Parathyroid adenoma (tissue), 2 donors: ENCODE measurements at regions not wholly inside any gene's neighbourhood (a gene's known extent, or its start where the extent isn't known, plus 50 kb on each side); places are given as distances from the start of the nearest gene placed in this dataset.

Source experiments
- H2AFZ ChIP-seq: fragments of 300-600 bp; sonication (generic); one replicate; pipeline ENCODE4 v1.7.0; 2017; ENCODE audit warnings: antibody characterized with exemption, mild to moderate bottlenecking
- H3K27ac ChIP-seq: fragments of 300-600 bp; sonication (generic); one replicate; pipeline ENCODE4 v1.7.0; 2017
- H3K27me3 ChIP-seq: fragments of 300-600 bp; sonication (generic); one replicate; pipeline ENCODE4 v1.7.0; 2017; ENCODE audit warnings: low read length; ENCODE audit not compliant: control insufficient read depth, insufficient read depth
- H3K36me3 ChIP-seq: fragments of 300-600 bp; sonication (generic); one replicate; pipeline ENCODE4 v1.7.0; 2017; ENCODE audit warnings: low read length; ENCODE audit not compliant: control insufficient read depth, insufficient read depth
- H3K4me1 ChIP-seq: fragments of 300-600 bp; sonication (generic); one replicate; pipeline ENCODE4 v1.7.0; 2017; ENCODE audit warnings: control low read depth
- H3K4me2 ChIP-seq: fragments of 300-600 bp; sonication (generic); one replicate; pipeline ENCODE4 v1.7.0; 2017; ENCODE audit warnings: low read length
- H3K4me3 ChIP-seq: fragments of 300-600 bp; sonication (generic); one replicate; pipeline ENCODE4 v1.7.0; 2017; ENCODE audit warnings: low read depth, low read length
- H3K79me2 ChIP-seq: fragments of 300-600 bp; sonication (generic); one replicate; pipeline ENCODE4 v1.7.0; 2017; ENCODE audit warnings: control low read depth
- H3K9ac ChIP-seq: fragments of 300-600 bp; sonication (generic); one replicate; pipeline ENCODE4 v1.7.0; 2017; ENCODE audit warnings: mild to moderate bottlenecking
- H3K9me3 ChIP-seq: fragments of 300-600 bp; sonication (generic); one replicate; pipeline ENCODE4 v1.7.0; 2017; ENCODE audit warnings: low read length; ENCODE audit not compliant: control insufficient read depth
- TF ChIP-seq, protein P1 (sequence below): fragments of 300-600 bp; sonication (generic); IDR thresholded peaks from one replicate; pipeline ENCODE4 v1.7.0; 2017; ENCODE audit warnings: antibody characterized with exemption, mild to moderate bottlenecking
- donor health status: primary hyperparathyroidism.

DNA sequence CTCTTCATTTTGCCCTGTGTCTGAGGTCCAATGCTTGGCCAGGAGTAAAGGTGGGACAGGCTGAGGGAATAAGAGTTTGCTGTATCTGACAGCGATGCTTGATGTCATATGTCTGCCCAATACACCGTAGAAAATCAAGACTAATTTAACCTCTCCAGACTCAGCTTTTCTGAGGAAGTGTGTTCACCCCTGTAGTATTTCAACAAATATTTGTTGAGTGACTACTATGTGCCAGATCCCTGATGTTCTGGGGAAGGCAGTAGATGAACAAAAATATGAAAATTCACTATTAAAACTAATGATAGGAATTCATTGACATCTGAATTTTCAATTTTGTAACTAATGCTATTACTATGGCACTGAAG lies 489.7 kb downstream of the EBF1 start:
- Histone ChIP-seq H3K9ac (no peak overlapping the region), H3K4me1 (no peaks in the 10 kb centered on the region), H2AFZ (no peak overlapping the region), H3K27me3 (no peaks in the 10 kb centered on the region), H3K4me3 (no peak overlapping the region), H3K36me3 (no peaks in the 10 kb centered on the region), H3K79me2 (no peaks in the 10 kb centered on the region), H3K9me3 (no peaks in the 10 kb centered on the region), H3K4me2 (no peak overlapping the region), H3K27ac (no peak overlapping the region)
- TF ChIP-seq, protein P1, sequence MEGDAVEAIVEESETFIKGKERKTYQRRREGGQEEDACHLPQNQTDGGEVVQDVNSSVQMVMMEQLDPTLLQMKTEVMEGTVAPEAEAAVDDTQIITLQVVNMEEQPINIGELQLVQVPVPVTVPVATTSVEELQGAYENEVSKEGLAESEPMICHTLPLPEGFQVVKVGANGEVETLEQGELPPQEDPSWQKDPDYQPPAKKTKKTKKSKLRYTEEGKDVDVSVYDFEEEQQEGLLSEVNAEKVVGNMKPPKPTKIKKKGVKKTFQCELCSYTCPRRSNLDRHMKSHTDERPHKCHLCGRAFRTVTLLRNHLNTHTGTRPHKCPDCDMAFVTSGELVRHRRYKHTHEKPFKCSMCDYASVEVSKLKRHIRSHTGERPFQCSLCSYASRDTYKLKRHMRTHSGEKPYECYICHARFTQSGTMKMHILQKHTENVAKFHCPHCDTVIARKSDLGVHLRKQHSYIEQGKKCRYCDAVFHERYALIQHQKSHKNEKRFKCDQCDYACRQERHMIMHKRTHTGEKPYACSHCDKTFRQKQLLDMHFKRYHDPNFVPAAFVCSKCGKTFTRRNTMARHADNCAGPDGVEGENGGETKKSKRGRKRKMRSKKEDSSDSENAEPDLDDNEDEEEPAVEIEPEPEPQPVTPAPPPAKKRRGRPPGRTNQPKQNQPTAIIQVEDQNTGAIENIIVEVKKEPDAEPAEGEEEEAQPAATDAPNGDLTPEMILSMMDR = no peak

- H3K9ac ChIP-seq = no peak overlapping the region
- no peaks in the 10 kb centered on the region for H3K36me3 ChIP-seq
- no peaks in the 10 kb centered on the region for H3K4me1 ChIP-seq
- no peak overlapping the region for H3K27ac ChIP-seq
- no peaks in the 10 kb centered on the region for H3K79me2 ChIP-seq
- H3K9me3 ChIP-seq = no peaks in the 10 kb centered on the region
- TF ChIP-seq, protein P1 = no peak
- H3K27me3 ChIP-seq = no peaks in the 10 kb centered on the region
- H3K4me3 ChIP-seq = no peak overlapping the region
- H3K4me2 ChIP-seq = no peak overlapping the region
- no peak overlapping the region for H2AFZ ChIP-seq
These were observed 490.2 kb downstream of the EBF1 start for GRCh38 chr5:158609333-158610050.

- Histone ChIP-seq H3K4me1 (no peaks in the 10 kb centered on the region), H3K9me3 (no peaks in the 10 kb centered on the region)
- TF ChIP-seq, protein P1 = no peak
These were observed 492.6 kb downstream of the EBF1 start for GRCh38 chr5:158607088-158607487.

DNA sequence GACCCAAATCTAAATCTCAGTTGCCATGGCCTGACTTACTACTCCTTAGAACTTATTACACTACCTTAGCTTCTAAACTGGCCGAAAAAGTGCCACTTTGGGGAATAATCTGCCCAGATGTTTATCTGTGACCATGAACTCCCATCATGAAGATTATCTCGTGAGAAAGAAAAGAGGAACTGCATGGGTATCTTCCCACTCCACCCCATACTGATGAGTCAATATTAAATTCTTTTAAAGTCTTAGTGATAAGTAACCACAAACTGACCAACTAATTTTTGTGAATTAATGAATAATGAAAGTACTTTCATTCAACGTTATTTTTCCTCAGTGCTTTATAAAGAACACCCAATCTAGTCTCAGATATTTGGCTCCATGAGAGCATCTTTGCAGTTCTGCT lies 493.5 kb downstream of the EBF1 start:
- H3K27ac ChIP-seq = no peak overlapping the region
- H3K4me1 ChIP-seq = no peaks in the 10 kb centered on the region
- no peak overlapping the region for H2AFZ ChIP-seq
- no peaks in the 10 kb centered on the region for H3K79me2 ChIP-seq
- H3K4me3 ChIP-seq = no peak overlapping the region
- no peaks in the 10 kb centered on the region for H3K9me3 ChIP-seq
- no peak overlapping the region for H3K4me2 ChIP-seq
- H3K27me3 ChIP-seq = no peaks in the 10 kb centered on the region
- H3K9ac ChIP-seq = no peak overlapping the region
- TF ChIP-seq, protein P1 = no peak
- no peaks in the 10 kb centered on the region for H3K36me3 ChIP-seq

More at GRCh38 chr5:158607088-158607487, 492.6 kb downstream of the EBF1 start:
- no peaks in the 10 kb centered on the region for H3K27me3 ChIP-seq
- H3K9ac ChIP-seq = no peak overlapping the region
- no peak overlapping the region for H3K4me2 ChIP-seq
- no peak overlapping the region for H2AFZ ChIP-seq
- H3K4me3 ChIP-seq = no peak overlapping the region
- H3K27ac ChIP-seq = no peak overlapping the region
- no peaks in the 10 kb centered on the region for H3K36me3 ChIP-seq
- no peaks in the 10 kb centered on the region for H3K79me2 ChIP-seq

- no peak overlapping the region for H3K4me2 ChIP-seq
- H3K9me3 ChIP-seq = no peaks in the 10 kb centered on the region
- no peaks in the 10 kb centered on the region for H3K36me3 ChIP-seq
- H3K4me1 ChIP-seq = no peaks in the 10 kb centered on the region
- no peak overlapping the region for H3K27ac ChIP-seq
- no peak overlapping the region for H3K9ac ChIP-seq
- TF ChIP-seq, protein P1 = no peak
- H3K79me2 ChIP-seq = no peaks in the 10 kb centered on the region
- no peak overlapping the region for H2AFZ ChIP-seq
- H3K4me3 ChIP-seq = no peak overlapping the region
- no peaks in the 10 kb centered on the region for H3K27me3 ChIP-seq
These were observed 496.7 kb downstream of the EBF1 start for GRCh38 chr5:158602981-158603380.
